Gastroesophageal sphincter (tissue), 3 donors: ENCODE measurements at regions not wholly inside any gene's neighbourhood (a gene's known extent, or its start where the extent isn't known, plus 50 kb on each side); places are given as distances from the start of the nearest gene placed in this dataset.

Experiments
- POLR2A ChIP-seq, 2 donors: fragments of 450-650 bp; IDR thresholded peaks; one replicate each; pipeline ENCODE4 v1.6.1; 2017; ENCODE audit warnings: antibody characterized with exemption in 2 of 2, mild to moderate bottlenecking in 2 of 2, moderate library complexity in 1 of 2
- POLR2AphosphoS5 ChIP-seq: sonication (generic); formaldehyde crosslinking; IDR thresholded peaks from one replicate; pipeline ENCODE4 v1.6.1; 2017; ENCODE audit warnings: antibody characterized with exemption
- TF ChIP-seq, protein P1 (sequence below), 4 experiments: fragments of 200-600 bp in 2 of 4; fragments of 450-650 bp in 2 of 4; sonication (generic) in 1 of 4; IDR thresholded peaks; one replicate each; pipeline ENCODE4 v1.5.1; 2017 to 2019; ENCODE audit warnings: antibody characterized with exemption in 4 of 4, mild to moderate bottlenecking in 2 of 4, moderate library complexity in 2 of 4

DNA sequence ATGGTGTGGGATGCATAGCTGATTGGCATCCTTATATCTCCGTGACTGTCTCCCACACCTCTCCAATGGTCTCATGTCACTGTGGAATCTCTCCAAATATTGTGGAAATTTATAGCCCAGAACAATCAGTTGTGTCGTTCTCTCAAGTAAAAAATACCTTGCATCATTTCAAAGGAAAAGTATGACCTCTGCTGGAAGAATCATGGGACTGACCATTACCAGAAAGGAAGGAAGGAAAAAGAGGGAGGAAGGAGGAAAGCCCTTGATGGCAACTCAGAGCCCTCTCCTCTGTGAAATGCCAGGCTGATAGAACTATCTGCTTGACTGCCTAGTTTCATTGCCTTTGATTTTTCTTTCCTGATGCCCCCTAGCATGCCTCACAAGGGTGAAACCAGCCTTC is 76.3 kb downstream of the FOXI2 start:
- TF ChIP-seq POLR2AphosphoS5 (no peak), POLR2A (IDR thresholded peaks at IDR 0.05) (no peak)
- TF ChIP-seq, protein P1, sequence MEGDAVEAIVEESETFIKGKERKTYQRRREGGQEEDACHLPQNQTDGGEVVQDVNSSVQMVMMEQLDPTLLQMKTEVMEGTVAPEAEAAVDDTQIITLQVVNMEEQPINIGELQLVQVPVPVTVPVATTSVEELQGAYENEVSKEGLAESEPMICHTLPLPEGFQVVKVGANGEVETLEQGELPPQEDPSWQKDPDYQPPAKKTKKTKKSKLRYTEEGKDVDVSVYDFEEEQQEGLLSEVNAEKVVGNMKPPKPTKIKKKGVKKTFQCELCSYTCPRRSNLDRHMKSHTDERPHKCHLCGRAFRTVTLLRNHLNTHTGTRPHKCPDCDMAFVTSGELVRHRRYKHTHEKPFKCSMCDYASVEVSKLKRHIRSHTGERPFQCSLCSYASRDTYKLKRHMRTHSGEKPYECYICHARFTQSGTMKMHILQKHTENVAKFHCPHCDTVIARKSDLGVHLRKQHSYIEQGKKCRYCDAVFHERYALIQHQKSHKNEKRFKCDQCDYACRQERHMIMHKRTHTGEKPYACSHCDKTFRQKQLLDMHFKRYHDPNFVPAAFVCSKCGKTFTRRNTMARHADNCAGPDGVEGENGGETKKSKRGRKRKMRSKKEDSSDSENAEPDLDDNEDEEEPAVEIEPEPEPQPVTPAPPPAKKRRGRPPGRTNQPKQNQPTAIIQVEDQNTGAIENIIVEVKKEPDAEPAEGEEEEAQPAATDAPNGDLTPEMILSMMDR (IDR thresholded peaks at IDR 0.05): peak in 1 of 4 experiments; percentile 21
